DND-41 (cell line): ENCODE measurements at regions not wholly inside any gene's neighbourhood (a gene's known extent, or its start where the extent isn't known, plus 50 kb on each side); places are given as distances from the start of the nearest gene placed in this dataset.

Experiments
- CTCF ChIP-seq: IDR thresholded peaks from 2 replicates; pipeline ENCODE4 v1.5.1; 2012; ENCODE audit warnings: borderline replicate concordance, low read length, moderate library complexity, mild to moderate bottlenecking; ENCODE audit not compliant: poor library complexity, severe bottlenecking; ENCODE audit errors: extremely low read depth
- EZH2 ChIP-seq: IDR thresholded peaks from 3 replicates; pipeline ENCODE4 v1.6.1; 2012; ENCODE audit warnings: borderline replicate concordance, low read depth, mild to moderate bottlenecking, moderate library complexity, low read length, inconsistent platforms; ENCODE audit not compliant: severe bottlenecking

- TF ChIP-seq EZH2 (no peak), CTCF (no peak)
Measured at GRCh38 chr5:35377653-35378052, 147.4 kb upstream of the PRLR start.
